GM23338 (cell line): ENCODE measurements at regions not wholly inside any gene's neighbourhood (a gene's known extent, or its start where the extent isn't known, plus 50 kb on each side); places are given as distances from the start of the nearest gene placed in this dataset.

Experiments
- ATAC-seq: fragments of 200-7000 bp; cut with Tn5 transposase; 3 replicates; pipeline ENCODE4 v1.9.1; 2020
- DNase-seq: peaks from one replicate; pipeline ENCODE4 v3.0.0-alpha.2; 2015; ENCODE audit warnings: low spot score
- H2AFZ ChIP-seq: fragments of 200-600 bp; sonication (generic); 2 replicates; pipeline ENCODE4 v1.8.0; 2016; ENCODE audit warnings: antibody characterized with exemption, mild to moderate bottlenecking, moderate library complexity
- H3F3A ChIP-seq: fragments of 200-600 bp; sonication (generic); replicated peaks from 2 replicates; pipeline ENCODE4 v1.8.0; 2017; ENCODE audit warnings: antibody characterized with exemption, mixed run types, low read depth
- H3K27ac ChIP-seq: fragments of 200-600 bp; sonication (generic); 2 replicates; pipeline ENCODE4 v1.6.1; 2016; ENCODE audit warnings: low read depth
- H3K27me3 ChIP-seq: fragments of 200-600 bp; sonication (generic); 2 replicates; pipeline ENCODE4 v1.8.0; 2016; ENCODE audit warnings: mild to moderate bottlenecking, mixed run types, moderate library complexity; ENCODE audit not compliant: insufficient read depth
- H3K36me3 ChIP-seq: fragments of 200-600 bp; sonication (generic); 2 replicates; pipeline ENCODE4 v1.8.0; 2016; ENCODE audit warnings: mild to moderate bottlenecking; ENCODE audit not compliant: insufficient read depth
- H3K4me1 ChIP-seq: fragments of 200-600 bp; sonication (generic); 2 replicates; pipeline ENCODE4 v1.8.0; 2016; ENCODE audit warnings: mild to moderate bottlenecking, moderate library complexity; ENCODE audit not compliant: insufficient read depth
- H3K4me2 ChIP-seq: fragments of 200-600 bp; sonication (generic); 2 replicates; pipeline ENCODE4 v1.7.1; 2017; ENCODE audit warnings: mixed run types
- H3K4me3 ChIP-seq: fragments of 200-600 bp; sonication (generic); 2 replicates; pipeline ENCODE4 v1.6.1; 2016; ENCODE audit warnings: mixed run types
- H3K79me2 ChIP-seq: fragments of 200-600 bp; sonication (generic); replicated peaks from 2 replicates; pipeline ENCODE4 v1.8.0; 2017; ENCODE audit warnings: mild to moderate bottlenecking; ENCODE audit not compliant: insufficient read depth
- H3K9me2 ChIP-seq: fragments of 200-600 bp; sonication (generic); 2 replicates; pipeline ENCODE4 v1.8.0; 2017; ENCODE audit not compliant: insufficient read depth
- H4K20me1 ChIP-seq: fragments of 200-600 bp; sonication (generic); replicated peaks from 2 replicates; pipeline ENCODE4 v1.8.0; 2017; ENCODE audit warnings: mild to moderate bottlenecking; ENCODE audit not compliant: insufficient read depth
- H3K27ac Mint-ChIP-seq: 2 replicates; pipeline ENCODE4 v1.8.0; 2020; ENCODE audit warnings: inconsistent platforms, mild to moderate bottlenecking, moderate library complexity, mixed read lengths
- H3K27me3 Mint-ChIP-seq: 3 replicates; pipeline ENCODE4 v1.8.0; 2022; ENCODE audit warnings: low read depth, mild to moderate bottlenecking, moderate library complexity, mixed read lengths, inconsistent platforms; ENCODE audit not compliant: insufficient read depth, poor library complexity
- H3K36me3 Mint-ChIP-seq: 3 replicates; pipeline ENCODE4 v1.8.0; 2021; ENCODE audit warnings: low read depth, mild to moderate bottlenecking, inconsistent platforms, moderate library complexity, mixed read lengths
- H3K4me1 Mint-ChIP-seq: 3 replicates; pipeline ENCODE4 v1.8.0; 2020; ENCODE audit warnings: mild to moderate bottlenecking, inconsistent platforms, mixed read lengths
- H3K4me3 Mint-ChIP-seq: 3 replicates; pipeline ENCODE4 v1.8.0; 2021; ENCODE audit warnings: moderate library complexity, mild to moderate bottlenecking, inconsistent platforms, mixed read lengths
- H3K9me3 Mint-ChIP-seq: 3 replicates; pipeline ENCODE4 v1.8.0; 2020; ENCODE audit warnings: moderate library complexity, mild to moderate bottlenecking, inconsistent platforms, mixed read lengths
- CREB1 ChIP-seq: fragments of 250-450 bp; sonication (Bioruptor Pico); IDR thresholded peaks from 2 replicates; pipeline ENCODE4 v1.5.0; 2020; ENCODE audit warnings: low read depth, mild to moderate bottlenecking, moderate library complexity
- EZH2 ChIP-seq: fragments of 200-600 bp; sonication (generic); IDR thresholded peaks from one replicate; pipeline ENCODE4 v1.8.0; 2017; ENCODE audit warnings: antibody characterized with exemption, mild to moderate bottlenecking, low read depth; ENCODE audit not compliant: unreplicated experiment
- EZH2phosphoT487 ChIP-seq: fragments of 200-600 bp; sonication (generic); IDR thresholded peaks from one replicate; pipeline ENCODE4 v1.8.1; 2018; ENCODE audit warnings: antibody characterized with exemption; ENCODE audit not compliant: unreplicated experiment
- JUNB ChIP-seq: IDR thresholded peaks from one replicate; pipeline ENCODE4 v1.6.1; 2016; ENCODE audit warnings: antibody characterized with exemption; ENCODE audit not compliant: unreplicated experiment
- NANOG ChIP-seq: IDR thresholded peaks from 2 replicates; pipeline ENCODE4 v1.6.1; 2016; ENCODE audit warnings: antibody characterized with exemption, borderline replicate concordance
- STAT1 ChIP-seq: IDR thresholded peaks from one replicate; pipeline ENCODE4 v1.6.1; 2016; ENCODE audit warnings: antibody characterized with exemption; ENCODE audit not compliant: unreplicated experiment
- ZNF114 ChIP-seq: fragments of 250-450 bp; sonication (Bioruptor Pico); IDR thresholded peaks from 2 replicates; pipeline ENCODE4 v1.5.0; 2020; ENCODE audit warnings: mild to moderate bottlenecking, moderate library complexity
- TF ChIP-seq, protein P1 (sequence below): fragments of 250-450 bp; sonication (Bioruptor Pico); IDR thresholded peaks from 2 replicates; pipeline ENCODE4 v1.5.0; 2020; ENCODE audit warnings: mild to moderate bottlenecking, moderate library complexity
- TF ChIP-seq, protein P2 (sequence below): IDR thresholded peaks from 2 replicates; pipeline ENCODE4 v1.6.1; 2016; ENCODE audit warnings: antibody characterized with exemption

DNA sequence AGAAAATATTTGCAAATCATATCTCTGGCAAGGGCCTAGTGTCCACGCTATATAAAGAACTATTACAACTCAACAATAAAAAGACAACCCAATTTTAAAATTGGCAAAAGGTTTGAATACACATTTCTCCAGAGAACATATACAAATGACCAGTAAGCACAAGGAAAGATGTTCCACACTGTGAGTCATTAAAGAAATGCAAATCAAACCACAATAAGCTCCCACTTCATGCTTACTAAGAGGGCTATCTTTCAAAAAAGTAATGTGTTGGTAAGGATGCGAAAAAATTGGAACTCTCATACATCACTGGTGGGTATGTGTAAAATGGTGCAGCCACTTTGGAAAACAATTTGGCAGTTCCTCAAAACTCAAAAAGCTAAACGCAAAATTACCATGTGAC, 884.0 kb upstream of the INTU start:
- Histone ChIP-seq H3K4me2 (no peak overlapping the region), H3K4me3 (no peak overlapping the region), H3K9me2 (no peaks in the 10 kb centered on the region), H3K27ac (no peak overlapping the region), H3K36me3 (no peaks in the 10 kb centered on the region), H3K4me1 (no peaks in the 10 kb centered on the region), H4K20me1 (no peaks in the 10 kb centered on the region), H3K79me2 (no peaks in the 10 kb centered on the region), H2AFZ (no peak overlapping the region), H3F3A (no peaks in the 10 kb centered on the region), H3K27me3 (no peaks in the 10 kb centered on the region)
- Mint-ChIP-seq H3K4me1 (no peaks in the 10 kb centered on the region), H3K27me3 (no peaks in the 10 kb centered on the region), H3K4me3 (no peak overlapping the region), H3K36me3 (peaks cover 2% of the 10 kb centered on the region; the same call in 1 of the 3 replicates), H3K9me3 (peaks cover 10% of the 10 kb centered on the region; the same call in 1 of the 3 replicates), H3K27ac (no peak overlapping the region)
- ATAC-seq (no peak), DNase-seq (no peak)
- no peak for TF ChIP-seq JUNB
- TF ChIP-seq EZH2: no peak
- TF ChIP-seq EZH2phosphoT487: no peak
- no peak for TF ChIP-seq NANOG
- TF ChIP-seq, protein P1, sequence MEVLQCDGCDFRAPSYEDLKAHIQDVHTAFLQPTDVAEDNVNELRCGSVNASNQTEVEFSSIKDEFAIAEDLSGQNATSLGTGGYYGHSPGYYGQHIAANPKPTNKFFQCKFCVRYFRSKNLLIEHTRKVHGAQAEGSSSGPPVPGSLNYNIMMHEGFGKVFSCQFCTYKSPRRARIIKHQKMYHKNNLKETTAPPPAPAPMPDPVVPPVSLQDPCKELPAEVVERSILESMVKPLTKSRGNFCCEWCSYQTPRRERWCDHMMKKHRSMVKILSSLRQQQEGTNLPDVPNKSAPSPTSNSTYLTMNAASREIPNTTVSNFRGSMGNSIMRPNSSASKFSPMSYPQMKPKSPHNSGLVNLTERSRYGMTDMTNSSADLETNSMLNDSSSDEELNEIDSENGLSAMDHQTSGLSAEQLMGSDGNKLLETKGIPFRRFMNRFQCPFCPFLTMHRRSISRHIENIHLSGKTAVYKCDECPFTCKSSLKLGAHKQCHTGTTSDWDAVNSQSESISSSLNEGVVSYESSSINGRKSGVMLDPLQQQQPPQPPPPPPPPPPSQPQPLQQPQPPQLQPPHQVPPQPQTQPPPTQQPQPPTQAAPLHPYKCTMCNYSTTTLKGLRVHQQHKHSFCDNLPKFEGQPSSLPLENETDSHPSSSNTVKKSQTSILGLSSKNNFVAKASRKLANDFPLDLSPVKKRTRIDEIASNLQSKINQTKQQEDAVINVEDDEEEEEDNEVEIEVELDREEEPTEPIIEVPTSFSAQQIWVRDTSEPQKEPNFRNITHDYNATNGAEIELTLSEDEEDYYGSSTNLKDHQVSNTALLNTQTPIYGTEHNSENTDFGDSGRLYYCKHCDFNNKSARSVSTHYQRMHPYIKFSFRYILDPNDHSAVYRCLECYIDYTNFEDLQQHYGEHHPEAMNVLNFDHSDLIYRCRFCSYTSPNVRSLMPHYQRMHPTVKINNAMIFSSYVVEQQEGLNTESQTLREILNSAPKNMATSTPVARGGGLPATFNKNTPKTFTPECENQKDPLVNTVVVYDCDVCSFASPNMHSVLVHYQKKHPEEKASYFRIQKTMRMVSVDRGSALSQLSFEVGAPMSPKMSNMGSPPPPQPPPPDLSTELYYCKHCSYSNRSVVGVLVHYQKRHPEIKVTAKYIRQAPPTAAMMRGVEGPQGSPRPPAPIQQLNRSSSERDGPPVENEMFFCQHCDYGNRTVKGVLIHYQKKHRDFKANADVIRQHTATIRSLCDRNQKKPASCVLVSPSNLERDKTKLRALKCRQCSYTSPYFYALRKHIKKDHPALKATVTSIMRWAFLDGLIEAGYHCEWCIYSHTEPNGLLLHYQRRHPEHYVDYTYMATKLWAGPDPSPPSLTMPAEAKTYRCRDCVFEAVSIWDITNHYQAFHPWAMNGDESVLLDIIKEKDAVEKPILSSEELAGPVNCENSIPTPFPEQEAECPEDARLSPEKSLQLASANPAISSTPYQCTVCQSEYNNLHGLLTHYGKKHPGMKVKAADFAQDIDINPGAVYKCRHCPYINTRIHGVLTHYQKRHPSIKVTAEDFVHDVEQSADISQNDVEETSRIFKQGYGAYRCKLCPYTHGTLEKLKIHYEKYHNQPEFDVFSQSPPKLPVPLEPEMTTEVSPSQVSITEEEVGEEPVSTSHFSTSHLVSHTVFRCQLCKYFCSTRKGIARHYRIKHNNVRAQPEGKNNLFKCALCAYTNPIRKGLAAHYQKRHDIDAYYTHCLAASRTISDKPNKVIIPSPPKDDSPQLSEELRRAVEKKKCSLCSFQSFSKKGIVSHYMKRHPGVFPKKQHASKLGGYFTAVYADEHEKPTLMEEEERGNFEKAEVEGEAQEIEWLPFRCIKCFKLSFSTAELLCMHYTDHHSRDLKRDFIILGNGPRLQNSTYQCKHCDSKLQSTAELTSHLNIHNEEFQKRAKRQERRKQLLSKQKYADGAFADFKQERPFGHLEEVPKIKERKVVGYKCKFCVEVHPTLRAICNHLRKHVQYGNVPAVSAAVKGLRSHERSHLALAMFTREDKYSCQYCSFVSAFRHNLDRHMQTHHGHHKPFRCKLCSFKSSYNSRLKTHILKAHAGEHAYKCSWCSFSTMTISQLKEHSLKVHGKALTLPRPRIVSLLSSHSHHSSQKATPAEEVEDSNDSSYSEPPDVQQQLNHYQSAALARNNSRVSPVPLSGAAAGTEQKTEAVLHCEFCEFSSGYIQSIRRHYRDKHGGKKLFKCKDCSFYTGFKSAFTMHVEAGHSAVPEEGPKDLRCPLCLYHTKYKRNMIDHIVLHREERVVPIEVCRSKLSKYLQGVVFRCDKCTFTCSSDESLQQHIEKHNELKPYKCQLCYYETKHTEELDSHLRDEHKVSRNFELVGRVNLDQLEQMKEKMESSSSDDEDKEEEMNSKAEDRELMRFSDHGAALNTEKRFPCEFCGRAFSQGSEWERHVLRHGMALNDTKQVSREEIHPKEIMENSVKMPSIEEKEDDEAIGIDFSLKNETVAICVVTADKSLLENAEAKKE (CRISPR knock-in tag): no peak
- TF ChIP-seq STAT1: no peak
- TF ChIP-seq, protein P2, sequence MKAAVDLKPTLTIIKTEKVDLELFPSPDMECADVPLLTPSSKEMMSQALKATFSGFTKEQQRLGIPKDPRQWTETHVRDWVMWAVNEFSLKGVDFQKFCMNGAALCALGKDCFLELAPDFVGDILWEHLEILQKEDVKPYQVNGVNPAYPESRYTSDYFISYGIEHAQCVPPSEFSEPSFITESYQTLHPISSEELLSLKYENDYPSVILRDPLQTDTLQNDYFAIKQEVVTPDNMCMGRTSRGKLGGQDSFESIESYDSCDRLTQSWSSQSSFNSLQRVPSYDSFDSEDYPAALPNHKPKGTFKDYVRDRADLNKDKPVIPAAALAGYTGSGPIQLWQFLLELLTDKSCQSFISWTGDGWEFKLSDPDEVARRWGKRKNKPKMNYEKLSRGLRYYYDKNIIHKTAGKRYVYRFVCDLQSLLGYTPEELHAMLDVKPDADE: no peak
- TF ChIP-seq CREB1 (CRISPR knock-in tag): no peak
- no peak for TF ChIP-seq ZNF114
